ENCODE measurements at regions not wholly inside any gene's neighbourhood (a gene's known extent, or its start where the extent isn't known, plus 50 kb on each side); places are given as distances from the start of the nearest gene placed in this dataset.
"Not testable (repeated sequence)": the region's sequence is repeated elsewhere in the genome, so short reads cannot be mapped to it uniquely, and the experiment has no call there.

- no peaks in the 10 kb centered on the region for H3K4me1 Mint-ChIP-seq
- H3K27ac Mint-ChIP-seq, result no peak overlapping the region
- no peak for DNase-seq
- H3K27me3 Mint-ChIP-seq, result no peaks in the 10 kb centered on the region
- CTCF ChIA-PET, result no interaction called here
- H3K9me3 Mint-ChIP-seq, result peaks cover 5% of the 10 kb centered on the region
- no peaks in the 10 kb centered on the region for H3K36me3 Mint-ChIP-seq
- no peak overlapping the region for H3K4me3 Mint-ChIP-seq
Observed at GRCh38 chr16:9670033-9670432, 512.2 kb downstream of the GRIN2A start.

- H3K4me1 Mint-ChIP-seq, H3K27me3 Mint-ChIP-seq, H3K9me3 Mint-ChIP-seq, DNase-seq, H3K27ac Mint-ChIP-seq, H3K4me3 Mint-ChIP-seq, H3K36me3 Mint-ChIP-seq, CTCF ChIA-PET: not testable (repeated sequence)
Observed at GRCh38 chr16:9670616-9671015, 511.6 kb downstream of the GRIN2A start.

- H3K36me3 Mint-ChIP-seq, H3K27me3 Mint-ChIP-seq, H3K4me1 Mint-ChIP-seq, DNase-seq, H3K27ac Mint-ChIP-seq, CTCF ChIA-PET, H3K4me3 Mint-ChIP-seq: not testable (repeated sequence)
- peaks cover 11% of the 10 kb centered on the region for H3K9me3 Mint-ChIP-seq
Observed at GRCh38 chr16:9676560-9677300, 505.5 kb downstream of the GRIN2A start.

DNA sequence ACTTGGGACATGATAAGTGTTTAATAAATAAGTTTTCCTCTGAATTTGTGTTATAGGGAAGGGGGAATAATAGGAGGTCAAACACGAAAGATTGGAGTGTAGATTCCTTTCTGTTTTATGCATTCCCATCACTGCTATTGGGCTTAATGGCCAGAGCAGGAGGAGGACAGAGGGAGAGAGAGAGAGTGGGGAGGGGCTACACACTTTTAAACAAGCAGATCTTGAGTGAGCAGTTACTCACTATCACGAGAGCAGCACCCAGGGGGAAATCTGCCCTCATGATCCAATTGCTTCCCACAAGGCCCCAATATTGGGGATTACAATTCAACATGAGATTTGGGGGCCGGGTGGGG is 505.0 kb downstream of the GRIN2A start:
- CTCF ChIA-PET, result no interaction called here
- Mint-ChIP-seq H3K4me1 (no peaks in the 10 kb centered on the region), H3K4me3 (no peak overlapping the region), H3K36me3 (no peaks in the 10 kb centered on the region), H3K9me3 (peaks cover 11% of the 10 kb centered on the region), H3K27ac (no peak overlapping the region), H3K27me3 (no peaks in the 10 kb centered on the region)
- no peak for DNase-seq

DNA sequence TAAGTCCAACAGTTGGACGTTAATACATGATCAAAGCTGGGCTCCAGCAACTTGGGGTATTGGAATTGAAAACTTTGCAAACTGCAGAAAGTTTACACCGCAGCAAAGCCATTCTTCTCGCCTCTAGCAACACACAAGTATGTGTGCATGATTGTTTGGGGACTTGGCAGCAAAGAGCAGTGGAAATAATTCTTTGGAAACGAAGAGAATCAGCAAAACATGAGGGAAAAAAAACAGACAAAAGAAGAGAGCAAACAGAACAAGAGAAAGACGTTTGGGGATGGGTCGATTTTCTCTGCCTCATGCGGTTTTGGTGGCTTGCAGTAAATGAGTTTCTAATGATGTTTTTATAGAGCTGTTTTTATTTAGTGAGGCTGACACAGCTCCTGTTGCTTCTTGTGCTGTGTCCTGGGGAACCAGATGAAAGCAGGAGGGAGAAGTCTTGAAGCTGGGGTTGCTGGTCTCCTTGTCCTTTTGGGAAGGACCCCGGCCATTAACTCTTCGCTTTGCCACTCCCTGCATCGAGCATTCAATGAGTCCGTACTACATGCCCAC is 502.9 kb downstream of the GRIN2A start:
- H3K9me3 Mint-ChIP-seq, result peaks cover 25% of the 10 kb centered on the region
- no peak overlapping the region for H3K27ac Mint-ChIP-seq
- CTCF ChIA-PET, result no interaction called here
- no peaks in the 10 kb centered on the region for H3K36me3 Mint-ChIP-seq
- H3K4me1 Mint-ChIP-seq, result no peaks in the 10 kb centered on the region
- DNase-seq, result no peak
- no peaks in the 10 kb centered on the region for H3K27me3 Mint-ChIP-seq
- no peak overlapping the region for H3K4me3 Mint-ChIP-seq

- Mint-ChIP-seq H3K4me1 (no peaks in the 10 kb centered on the region), H3K27ac (no peak overlapping the region), H3K9me3 (peaks cover 19% of the 10 kb centered on the region), H3K4me3 (no peak overlapping the region), H3K27me3 (no peaks in the 10 kb centered on the region), H3K36me3 (no peaks in the 10 kb centered on the region)
- DNase-seq, result no peak
- CTCF ChIA-PET, result no interaction called here
Observed at GRCh38 chr16:9680019-9680655, 502.1 kb downstream of the GRIN2A start.

DNA sequence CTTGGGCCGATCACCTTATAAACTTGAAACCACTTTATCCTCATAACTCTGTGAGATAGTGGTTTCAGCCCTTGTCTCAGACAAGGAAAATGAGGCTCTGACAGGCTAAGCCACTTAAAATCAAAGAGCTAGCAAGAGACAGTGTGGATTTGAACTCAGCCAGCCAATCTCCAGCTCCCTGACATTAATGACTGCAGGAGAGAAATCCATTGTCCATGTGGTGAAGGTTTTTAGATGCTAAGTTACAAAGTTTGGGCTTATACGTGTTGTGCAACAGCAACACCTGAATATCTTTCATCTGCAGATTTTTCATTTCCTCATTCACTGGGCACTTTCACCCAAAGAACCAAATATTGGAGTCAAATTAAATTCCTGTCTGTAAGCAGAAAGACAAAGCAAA is 501.3 kb downstream of the GRIN2A start:
- no peak overlapping the region for H3K4me3 Mint-ChIP-seq
- CTCF ChIA-PET, result no interaction called here

DNA sequence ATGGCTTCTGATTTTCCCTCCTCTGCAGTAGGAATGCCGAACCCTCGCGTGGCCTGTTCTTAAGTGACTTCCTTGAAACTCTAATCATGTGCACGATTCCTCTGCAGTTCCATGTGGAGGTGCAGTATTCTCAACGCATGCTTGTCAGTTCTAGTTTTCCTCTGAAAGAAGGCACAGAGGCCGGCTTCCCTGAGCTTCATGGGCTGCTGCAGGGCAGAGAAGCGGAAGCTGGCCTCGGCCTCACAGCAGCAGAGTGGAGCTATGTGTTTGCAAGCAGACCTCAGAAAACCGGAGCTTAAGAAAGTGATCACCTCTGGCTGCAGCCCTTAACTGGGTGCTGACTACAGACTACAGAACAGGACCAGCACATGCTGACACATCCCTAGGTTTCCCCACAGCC is 500.7 kb downstream of the GRIN2A start:
- Mint-ChIP-seq H3K9me3 (peaks cover 14% of the 10 kb centered on the region), H3K36me3 (no peaks in the 10 kb centered on the region), H3K27ac (no peak overlapping the region), H3K4me1 (no peaks in the 10 kb centered on the region), H3K4me3 (no peak overlapping the region), H3K27me3 (no peaks in the 10 kb centered on the region)
- no peak for DNase-seq
- CTCF ChIA-PET, result no interaction called here

More for the DNA sequence above, 501.3 kb downstream of the GRIN2A start:
- H3K36me3 Mint-ChIP-seq, result no peaks in the 10 kb centered on the region
- peaks cover 14% of the 10 kb centered on the region for H3K9me3 Mint-ChIP-seq
- no peaks in the 10 kb centered on the region for H3K27me3 Mint-ChIP-seq
- no peak overlapping the region for H3K27ac Mint-ChIP-seq
- H3K4me1 Mint-ChIP-seq, result no peaks in the 10 kb centered on the region
- no peak for DNase-seq

- no peak for DNase-seq
- Mint-ChIP-seq H3K27me3 (no peaks in the 10 kb centered on the region), H3K36me3 (no peaks in the 10 kb centered on the region), H3K4me1 (no peaks in the 10 kb centered on the region), H3K9me3 (peaks cover 14% of the 10 kb centered on the region), H3K4me3 (no peak overlapping the region), H3K27ac (no peak overlapping the region)
- CTCF ChIA-PET, result no interaction called here
Observed at GRCh38 chr16:9682320-9682719, 499.9 kb downstream of the GRIN2A start.

- Mint-ChIP-seq H3K27ac (no peak overlapping the region), H3K9me3 (peaks cover 14% of the 10 kb centered on the region), H3K4me1 (no peaks in the 10 kb centered on the region), H3K27me3 (no peaks in the 10 kb centered on the region), H3K36me3 (no peaks in the 10 kb centered on the region), H3K4me3 (no peak overlapping the region)
- CTCF ChIA-PET, result no interaction called here
- DNase-seq, result no peak
Observed at GRCh38 chr16:9683677-9684076, 498.6 kb downstream of the GRIN2A start.

- Mint-ChIP-seq H3K9me3 (peaks cover 11% of the 10 kb centered on the region), H3K4me1 (no peaks in the 10 kb centered on the region), H3K4me3 (no peak overlapping the region), H3K27ac (no peak overlapping the region), H3K36me3 (no peaks in the 10 kb centered on the region), H3K27me3 (no peaks in the 10 kb centered on the region)
- no peak for DNase-seq
- CTCF ChIA-PET, result no interaction called here
Observed at GRCh38 chr16:9687737-9688319, 494.4 kb downstream of the GRIN2A start.

GRCh38 chr16:9689597-9689996 is 492.6 kb downstream of the GRIN2A start:
- H3K4me3 Mint-ChIP-seq, result no peak overlapping the region
- CTCF ChIA-PET, result no interaction called here
- no peak overlapping the region for H3K27ac Mint-ChIP-seq

DNA sequence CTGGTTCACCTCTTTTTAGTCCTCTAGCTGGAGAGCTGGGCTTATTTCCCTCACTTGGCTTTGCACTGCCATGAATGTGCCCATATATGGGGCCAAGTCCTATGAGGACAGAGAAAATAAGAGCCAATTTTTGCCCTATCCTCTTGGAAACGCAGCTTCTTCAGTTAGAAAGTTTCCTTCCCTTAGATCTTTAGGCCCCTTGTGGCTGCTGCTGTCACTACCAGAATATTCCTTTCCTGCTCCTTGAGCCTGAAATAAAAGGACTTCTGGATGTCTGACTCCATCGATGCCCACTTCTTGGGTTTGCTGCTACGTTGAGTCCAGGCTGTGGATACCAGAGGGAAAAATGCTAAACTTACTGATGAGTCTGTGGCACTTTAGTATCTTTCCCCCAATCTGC is 487.1 kb downstream of the GRIN2A start:
- Mint-ChIP-seq H3K36me3 (no peaks in the 10 kb centered on the region), H3K4me3 (no peak overlapping the region), H3K4me1 (no peaks in the 10 kb centered on the region), H3K27me3 (no peaks in the 10 kb centered on the region), H3K27ac (no peak overlapping the region), H3K9me3 (no peaks in the 10 kb centered on the region)
- no peak for DNase-seq
- CTCF ChIA-PET, result no interaction called here

More at GRCh38 chr16:9689597-9689996, 492.6 kb downstream of the GRIN2A start:
- no peaks in the 10 kb centered on the region for H3K27me3 Mint-ChIP-seq
- no peaks in the 10 kb centered on the region for H3K4me1 Mint-ChIP-seq
- no peaks in the 10 kb centered on the region for H3K9me3 Mint-ChIP-seq
- no peak for DNase-seq
- H3K36me3 Mint-ChIP-seq, result no peaks in the 10 kb centered on the region

Measured in activated naive CD4-positive, alpha-beta T cell treated with anti-CD3 and anti-CD28 coated beads, Interleukin-2, amount 10 ng/mL, durations not matched to agents 7 days and 5 days (primary cell).